RPMI8226 (cell line): ENCODE measurements at regions not wholly inside any gene's neighbourhood (a gene's known extent, or its start where the extent isn't known, plus 50 kb on each side); places are given as distances from the start of the nearest gene placed in this dataset.
A peak's percentile ranks its signal among the peaks of the same experiment; 100 is the strongest.
"Not testable (repeated sequence)": the region's sequence is repeated elsewhere in the genome, so short reads cannot be mapped to it uniquely, and the experiment has no call there.

Source experiments
- DNase-seq: peaks from one replicate; pipeline ENCODE4 v3.0.0-alpha.2; 2015

GRCh38 chr5:122515210-122515609 lies 203.2 kb downstream of the SNCAIP start:
- DNase-seq = not testable (repeated sequence)

GRCh38 chr5:122515709-122516431 lies 203.8 kb downstream of the SNCAIP start:
- DNase-seq = peak; percentile 57

GRCh38 chr5:122516432-122516743 lies 204.4 kb downstream of the SNCAIP start:
- no peak for DNase-seq

DNA sequence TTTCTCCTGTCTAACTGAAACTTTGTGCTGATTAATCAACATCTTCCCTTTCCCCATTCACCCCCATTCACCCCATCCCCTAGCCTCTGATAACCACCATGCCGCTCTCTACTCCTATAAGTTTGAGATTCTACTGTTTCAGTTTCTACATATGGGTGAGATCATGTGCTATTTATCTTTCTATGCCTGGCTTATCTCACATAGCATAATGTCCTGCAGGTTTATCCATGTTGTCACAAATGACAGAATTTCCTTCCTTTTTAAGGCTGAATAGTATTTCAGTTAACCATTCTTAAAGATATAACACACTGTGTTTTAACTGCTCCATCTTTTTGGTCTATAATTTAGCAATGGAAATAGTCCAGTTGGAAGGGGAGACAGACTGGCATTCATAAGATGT lies 205.1 kb downstream of the SNCAIP start:
- DNase-seq = no peak

DNA sequence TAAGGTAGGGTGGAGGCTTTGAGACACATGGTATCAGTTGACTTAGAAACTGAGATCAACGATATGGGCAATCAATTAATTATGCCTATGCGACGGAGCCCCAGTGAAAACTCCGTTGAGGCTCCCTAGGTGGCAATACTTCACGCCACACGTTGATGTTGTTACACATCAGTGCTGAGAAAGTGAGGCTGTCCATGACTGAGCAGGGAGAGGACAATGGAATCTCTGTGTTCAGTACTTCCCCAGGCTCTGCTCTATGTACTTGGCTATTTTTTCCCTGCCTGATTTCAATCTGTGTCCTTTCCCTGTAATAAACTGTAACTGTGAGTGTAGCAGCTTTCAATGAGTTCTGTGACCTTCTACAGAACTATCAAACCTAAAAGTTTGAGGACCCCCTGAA lies 211.7 kb downstream of the SNCAIP start:
- DNase-seq = no peak

DNA sequence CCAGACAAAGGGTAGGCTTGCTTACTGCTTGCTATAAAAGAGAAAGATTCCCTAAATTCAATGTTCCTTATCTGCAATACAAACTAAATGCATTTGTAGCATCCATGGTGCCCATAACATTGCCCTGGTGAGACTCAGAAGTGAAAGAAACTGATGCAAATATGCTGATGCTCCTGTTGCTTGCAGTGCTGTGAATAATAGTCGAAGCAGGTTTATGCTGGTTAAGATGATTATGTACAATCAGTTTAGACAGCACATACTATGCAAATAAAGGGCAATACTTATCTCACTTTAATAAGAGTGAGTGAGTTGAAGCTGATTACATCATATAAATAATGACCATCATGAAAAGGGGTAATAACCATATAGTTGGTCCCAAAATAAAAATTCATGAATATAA lies 215.5 kb downstream of the SNCAIP start:
- DNase-seq = no peak

- DNase-seq = no peak
Observed at GRCh38 chr5:122532035-122532434, 220.0 kb downstream of the SNCAIP start.

- no peak for DNase-seq
Observed at GRCh38 chr5:122533825-122534224, 221.8 kb downstream of the SNCAIP start.

GRCh38 chr5:122534829-122535228 lies 222.8 kb downstream of the SNCAIP start:
- DNase-seq = no peak

DNA sequence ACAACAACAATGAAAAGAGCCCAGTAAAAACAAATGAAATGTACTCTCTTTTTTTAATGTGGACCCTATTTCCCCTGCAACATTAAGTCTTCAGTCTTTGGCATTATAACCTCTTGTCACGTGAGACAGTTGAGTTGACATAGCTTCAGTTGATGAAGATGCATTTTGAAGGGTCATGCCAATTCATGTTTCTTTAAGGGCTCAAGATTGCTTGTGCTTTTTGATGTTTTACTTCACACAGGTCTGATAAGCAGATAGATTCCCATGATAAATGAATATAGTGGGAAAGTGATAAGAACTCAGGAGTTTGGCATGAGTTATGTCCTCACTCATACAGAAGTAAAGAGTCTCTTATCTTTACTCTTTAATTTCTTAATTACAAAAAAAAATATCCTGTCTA lies 229.4 kb downstream of the SNCAIP start:
- no peak for DNase-seq

- DNase-seq = no peak
Observed at GRCh38 chr5:122545986-122546385, 228.9 kb upstream of the SNX2 start.

DNA sequence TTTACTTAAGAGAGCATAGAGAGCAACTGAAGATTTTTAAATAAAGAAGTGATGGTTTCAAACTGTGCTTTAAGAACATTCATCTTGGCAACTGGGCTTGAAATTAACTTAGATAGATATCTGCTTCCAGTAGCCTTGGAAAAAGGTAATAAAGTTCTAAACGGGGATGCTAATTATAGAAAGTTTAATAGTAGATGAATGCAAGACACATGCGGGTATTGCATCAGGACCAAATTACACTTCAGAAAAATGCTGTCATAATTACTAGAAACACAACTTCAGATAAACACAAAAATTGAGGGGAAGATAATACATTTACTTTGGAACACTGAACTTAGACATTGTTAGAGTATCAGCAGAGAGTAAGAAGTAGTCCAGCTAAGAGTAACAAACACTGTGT lies 227.7 kb upstream of the SNX2 start:
- DNase-seq = no peak

GRCh38 chr5:122547669-122548068 lies 227.2 kb upstream of the SNX2 start:
- no peak for DNase-seq

- no peak for DNase-seq
Observed at GRCh38 chr5:122559676-122560075, 215.2 kb upstream of the SNX2 start.

- no peak for DNase-seq
Observed at GRCh38 chr5:122561209-122561608, 213.7 kb upstream of the SNX2 start.

DNA sequence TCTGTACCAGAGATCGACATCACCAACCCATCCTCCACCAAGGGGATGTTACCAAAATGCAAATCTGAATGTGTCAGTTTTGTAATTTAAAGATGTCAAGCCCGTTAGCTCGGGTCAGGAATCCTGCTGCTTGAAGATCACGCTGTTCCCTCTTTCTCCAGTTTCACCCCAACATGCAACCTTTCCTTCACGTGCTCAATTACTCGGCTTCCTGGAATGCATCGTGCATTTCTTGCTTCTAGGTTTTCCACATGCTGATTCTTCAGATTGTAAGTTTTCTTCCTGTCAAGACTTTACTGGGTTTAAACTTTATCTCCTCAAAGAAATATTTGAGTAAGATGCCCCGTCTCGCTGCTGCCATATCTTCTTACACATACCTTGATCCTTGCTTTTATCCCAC lies 209.5 kb upstream of the SNX2 start:
- no peak for DNase-seq

GRCh38 chr5:122576256-122577016 lies 198.4 kb upstream of the SNX2 start:
- DNase-seq = no peak

- peak; percentile 2 for DNase-seq
Observed at GRCh38 chr5:122581629-122582028, 193.3 kb upstream of the SNX2 start.

DNA sequence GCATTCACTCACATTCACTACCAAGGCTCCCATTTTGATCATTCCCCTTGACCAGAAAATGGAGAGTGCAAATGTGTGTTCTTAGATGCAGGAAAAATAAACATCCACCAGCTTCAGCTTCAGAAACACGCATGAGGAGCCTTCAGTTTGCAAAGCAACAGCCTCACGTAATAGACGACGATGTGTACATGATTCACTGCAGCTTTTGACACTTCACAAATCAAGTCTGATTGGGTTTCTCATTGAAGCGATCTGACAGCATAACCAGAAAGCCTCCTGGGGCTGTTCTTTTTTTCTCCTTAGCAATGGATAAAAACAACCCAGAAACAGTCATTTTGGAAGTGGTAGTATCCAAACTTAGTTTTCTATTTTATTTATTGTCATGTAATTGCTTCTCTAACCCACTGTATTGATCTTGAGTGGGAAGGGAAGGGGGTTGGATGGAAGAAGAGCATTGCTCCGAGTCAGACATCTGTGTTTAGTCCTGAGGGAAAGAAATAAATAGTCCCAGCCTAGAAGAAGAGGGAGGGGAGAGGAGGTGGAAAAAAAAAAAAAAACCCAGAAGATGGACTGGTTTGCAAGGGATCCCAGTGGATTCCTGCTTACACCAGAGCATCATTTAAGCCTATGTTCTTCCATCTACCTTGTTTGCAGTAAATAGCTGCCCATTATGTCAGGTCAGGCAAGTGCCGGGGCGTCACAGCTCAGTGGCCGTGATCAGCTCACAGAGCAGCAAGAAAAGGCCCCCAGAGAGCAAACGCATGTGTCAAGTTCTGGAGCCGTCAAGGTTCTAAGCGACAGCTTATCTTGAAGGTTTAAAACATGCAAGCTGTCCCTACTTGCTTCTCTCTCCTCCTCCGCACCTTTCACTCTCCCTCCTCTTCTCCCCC lies 190.2 kb upstream of the SNX2 start:
- DNase-seq = no peak

DNA sequence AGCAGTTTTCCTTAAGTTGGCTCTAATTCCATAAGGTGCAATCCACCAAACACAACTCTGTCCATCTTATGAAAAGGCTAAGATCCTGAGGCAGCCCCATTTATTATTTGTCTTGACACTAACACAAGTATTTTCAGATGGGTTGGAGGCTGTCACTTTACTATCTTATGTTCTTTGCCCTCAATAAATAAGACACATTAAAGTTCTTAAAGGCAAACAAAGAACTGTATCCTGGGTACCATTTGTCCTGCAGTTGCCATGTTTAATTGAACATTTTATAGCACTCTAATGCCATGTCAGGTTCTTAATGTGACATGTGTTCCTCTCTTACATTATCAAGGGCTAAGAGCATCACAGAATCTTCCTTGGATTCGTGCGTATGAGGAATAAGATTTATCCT lies 189.5 kb upstream of the SNX2 start:
- no peak for DNase-seq

- no peak for DNase-seq
Observed at GRCh38 chr5:122586351-122586750, 188.5 kb upstream of the SNX2 start.

- no peak for DNase-seq
Observed at GRCh38 chr5:122591828-122592227, 183.1 kb upstream of the SNX2 start.

DNA sequence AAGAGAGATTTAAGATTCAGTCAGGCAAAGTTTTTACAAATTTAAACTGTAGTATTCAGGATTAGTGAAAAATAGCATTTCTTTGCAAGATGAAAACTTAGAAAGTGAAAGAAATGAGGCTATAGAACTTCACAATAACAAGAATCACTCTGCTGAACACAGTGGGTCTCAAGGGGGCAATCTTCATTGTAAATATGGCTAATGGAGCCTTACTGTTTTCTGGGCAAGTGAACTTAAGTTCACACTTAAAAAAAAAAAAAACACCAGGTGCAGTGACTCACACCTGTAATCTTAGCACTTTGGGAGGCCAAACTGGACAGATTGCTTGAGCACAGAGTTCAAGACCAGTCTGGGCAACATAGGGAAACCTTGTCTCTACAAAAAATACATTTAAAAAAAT lies 175.9 kb upstream of the SNX2 start:
- DNase-seq = no peak

- no peak for DNase-seq
Observed at GRCh38 chr5:122600924-122601323, 174.0 kb upstream of the SNX2 start.
